Renal cortex interstitium (tissue), 11 donors: ENCODE measurements at regions not wholly inside any gene's neighbourhood (a gene's known extent, or its start where the extent isn't known, plus 50 kb on each side); places are given as distances from the start of the nearest gene placed in this dataset.

Source experiments
- DNase-seq, 11 donors: peaks; one replicate each; pipeline ENCODE4 v3.0.0-alpha.2; 2013; ENCODE audit warnings: low read depth in 9 of 11, low spot score in 4 of 11; ENCODE audit errors: extremely low read depth in 1 of 11

GRCh38 chr9:4921449-4921848 lies 63.6 kb upstream of the JAK2 start:
- DNase-seq, result no peak

- no peak for DNase-seq
These were observed 63.0 kb upstream of the JAK2 start for GRCh38 chr9:4922101-4922500.

- no peak for DNase-seq
These were observed 62.3 kb upstream of the JAK2 start for GRCh38 chr9:4922730-4923129.

GRCh38 chr9:4923141-4923540 lies 61.9 kb upstream of the JAK2 start:
- no peak for DNase-seq

- DNase-seq, result no peak
These were observed 61.2 kb upstream of the JAK2 start for GRCh38 chr9:4923580-4924544.

GRCh38 chr9:4926239-4926638 lies 58.8 kb upstream of the JAK2 start:
- no peak for DNase-seq

GRCh38 chr9:4927043-4927471 lies 58.0 kb upstream of the JAK2 start:
- DNase-seq, result no peak

GRCh38 chr9:4927701-4928100 lies 57.4 kb upstream of the JAK2 start:
- no peak for DNase-seq

- no peak for DNase-seq
These were observed 55.2 kb upstream of the JAK2 start for GRCh38 chr9:4929917-4930316.

GRCh38 chr9:4932681-4933080 lies 52.4 kb upstream of the JAK2 start:
- DNase-seq, result no peak

- no peak for DNase-seq
These were observed 51.9 kb upstream of the JAK2 start for GRCh38 chr9:4933177-4933576.

GRCh38 chr9:4933861-4934260 lies 51.2 kb upstream of the JAK2 start:
- no peak for DNase-seq

GRCh38 chr9:4935001-4935672 lies 49.9 kb upstream of the JAK2 start:
- DNase-seq, result peak in 4 of 11 donors; percentile 8 to 22 (median 16)
